Fibroblast of lung (primary cell): ENCODE measurements at regions not wholly inside any gene's neighbourhood (a gene's known extent, or its start where the extent isn't known, plus 50 kb on each side); places are given as distances from the start of the nearest gene placed in this dataset.

Source experiments
- DNase-seq, 2 donors: peaks; one replicate each; pipeline versions ENCODE4 v3.0.0 to v3.0.0-alpha.2; 2010; ENCODE audit warnings: low read depth in 2 of 2
- H2AFZ ChIP-seq: 2 replicates; pipeline ENCODE4 v1.5.1; 2012; ENCODE audit warnings: low read length, control low read depth, inconsistent platforms
- H3K27ac ChIP-seq: 2 replicates; pipeline ENCODE4 v1.5.1; 2011; ENCODE audit warnings: low read length, control low read depth; ENCODE audit not compliant: insufficient read depth
- H3K27me3 ChIP-seq: 2 replicates; pipeline ENCODE4 v1.5.1; 2011; ENCODE audit warnings: mild to moderate bottlenecking, low read length; ENCODE audit not compliant: control insufficient read depth, insufficient read depth
- H3K36me3 ChIP-seq: 2 replicates; pipeline ENCODE4 v1.5.1; 2011; ENCODE audit warnings: low read length; ENCODE audit not compliant: control insufficient read depth, insufficient read depth
- H3K4me1 ChIP-seq: 2 replicates; pipeline ENCODE4 v1.5.1; 2011; ENCODE audit warnings: low read length; ENCODE audit not compliant: control insufficient read depth, insufficient read depth; ENCODE audit errors: extremely low read depth
- H3K4me2 ChIP-seq: 2 replicates; pipeline ENCODE4 v1.5.1; 2011; ENCODE audit warnings: low read length, control low read depth; ENCODE audit not compliant: insufficient read depth; ENCODE audit errors: extremely low read depth
- H3K4me3 ChIP-seq, 4 experiments: fragments of 200-600 bp in 1 of 4; sonication (generic) in 1 of 4; replicated peaks in 1 of 4; 2 replicates each; pipeline ENCODE4 v1.5.1; 2011 to 2016; ENCODE audit warnings: low read length in 4 of 4, low read depth in 3 of 4, mild to moderate bottlenecking in 3 of 4, control low read depth in 2 of 4, inconsistent platforms in 1 of 4, mixed read lengths in 1 of 4; ENCODE audit not compliant: insufficient read depth in 1 of 4; ENCODE audit errors: control extremely low read depth in 1 of 4
- H3K79me2 ChIP-seq: 2 replicates; pipeline ENCODE4 v1.5.1; 2012; ENCODE audit warnings: mild to moderate bottlenecking, low read length, inconsistent platforms; ENCODE audit not compliant: control insufficient read depth, insufficient read depth
- H3K9ac ChIP-seq: 2 replicates; pipeline ENCODE4 v1.5.1; 2011; ENCODE audit warnings: mild to moderate bottlenecking, low read length, control low read depth; ENCODE audit not compliant: insufficient read depth
- H3K9me3 ChIP-seq: 2 replicates; pipeline ENCODE4 v1.5.1; 2012; ENCODE audit warnings: low read depth, low read length; ENCODE audit not compliant: control insufficient read depth, insufficient read depth
- H4K20me1 ChIP-seq: 2 replicates; pipeline ENCODE4 v1.5.1; 2011; ENCODE audit warnings: low read length; ENCODE audit not compliant: control insufficient read depth, insufficient read depth; ENCODE audit errors: extremely low read depth
- EZH2 ChIP-seq: IDR thresholded peaks from 2 replicates; pipeline ENCODE4 v1.5.1; 2012; ENCODE audit warnings: low read length, control low read depth, mild to moderate bottlenecking; ENCODE audit errors: missing control alignments
- TF ChIP-seq, protein P1 (sequence below), 2 donors: IDR thresholded peaks in 1 of 2; conservative IDR thresholded peaks in 1 of 2; 1 replicate in 1 of 2; 2 replicates in 1 of 2; pipeline ENCODE4 v1.5.1; 2011 to 2012; ENCODE audit warnings: low read length in 2 of 2, control low read depth in 1 of 2, inconsistent platforms in 1 of 2, low read depth in 1 of 2, mild to moderate bottlenecking in 1 of 2

DNA sequence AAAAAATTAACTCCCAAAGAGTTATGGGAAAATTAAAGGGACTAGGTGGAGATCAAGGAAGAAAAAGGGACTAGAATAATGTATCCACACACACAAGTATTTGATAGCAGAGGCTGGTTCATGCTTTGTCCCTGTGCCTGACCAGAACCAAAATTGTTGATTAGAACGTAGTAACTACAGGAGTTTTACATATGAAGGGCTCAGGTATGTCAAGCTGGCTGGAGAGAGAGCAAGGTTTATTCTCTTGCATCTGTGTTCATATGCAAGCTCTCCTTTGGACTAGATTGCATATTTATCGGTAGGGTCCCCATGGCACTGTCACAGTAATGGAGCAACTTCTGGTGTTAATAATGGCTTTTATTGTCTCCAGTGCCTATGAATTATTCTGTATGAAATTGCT is 239.9 kb upstream of the TRPM3 start:
- Histone ChIP-seq H3K4me2 (no peak overlapping the region), H3K4me1 (no peaks in the 10 kb centered on the region), H3K27me3 (no peaks in the 10 kb centered on the region), H3K9ac (no peak overlapping the region), H3K27ac (no peak overlapping the region), H3K4me3 (no peak overlapping the region), H3K36me3 (no peaks in the 10 kb centered on the region), H2AFZ (no peak overlapping the region), H4K20me1 (no peaks in the 10 kb centered on the region), H3K79me2 (no peaks in the 10 kb centered on the region), H3K9me3 (no peaks in the 10 kb centered on the region)
- no peak for DNase-seq
- no peak for TF ChIP-seq EZH2
- TF ChIP-seq, protein P1, sequence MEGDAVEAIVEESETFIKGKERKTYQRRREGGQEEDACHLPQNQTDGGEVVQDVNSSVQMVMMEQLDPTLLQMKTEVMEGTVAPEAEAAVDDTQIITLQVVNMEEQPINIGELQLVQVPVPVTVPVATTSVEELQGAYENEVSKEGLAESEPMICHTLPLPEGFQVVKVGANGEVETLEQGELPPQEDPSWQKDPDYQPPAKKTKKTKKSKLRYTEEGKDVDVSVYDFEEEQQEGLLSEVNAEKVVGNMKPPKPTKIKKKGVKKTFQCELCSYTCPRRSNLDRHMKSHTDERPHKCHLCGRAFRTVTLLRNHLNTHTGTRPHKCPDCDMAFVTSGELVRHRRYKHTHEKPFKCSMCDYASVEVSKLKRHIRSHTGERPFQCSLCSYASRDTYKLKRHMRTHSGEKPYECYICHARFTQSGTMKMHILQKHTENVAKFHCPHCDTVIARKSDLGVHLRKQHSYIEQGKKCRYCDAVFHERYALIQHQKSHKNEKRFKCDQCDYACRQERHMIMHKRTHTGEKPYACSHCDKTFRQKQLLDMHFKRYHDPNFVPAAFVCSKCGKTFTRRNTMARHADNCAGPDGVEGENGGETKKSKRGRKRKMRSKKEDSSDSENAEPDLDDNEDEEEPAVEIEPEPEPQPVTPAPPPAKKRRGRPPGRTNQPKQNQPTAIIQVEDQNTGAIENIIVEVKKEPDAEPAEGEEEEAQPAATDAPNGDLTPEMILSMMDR (conservative IDR thresholded peaks at IDR 0.05 in 1 of 2, IDR thresholded peaks at IDR 0.05 in 1 of 2; ENCODE audit: low read depth in 1 of 2, low read length in 2 of 2), result no peak

- no peaks in the 10 kb centered on the region for H3K79me2 ChIP-seq
Observed at GRCh38 chr9:71357346-71357745, 235.9 kb upstream of the TRPM3 start.

GRCh38 chr9:71355884-71356283 is 234.5 kb upstream of the TRPM3 start:
- no peak overlapping the region for H3K27ac ChIP-seq
- DNase-seq, result no peak
- no peaks in the 10 kb centered on the region for H3K36me3 ChIP-seq
- H4K20me1 ChIP-seq, result no peaks in the 10 kb centered on the region
- H3K9me3 ChIP-seq, result no peaks in the 10 kb centered on the region
- H3K4me3 ChIP-seq, result no peak overlapping the region
- H2AFZ ChIP-seq, result no peak overlapping the region
- H3K79me2 ChIP-seq, result no peaks in the 10 kb centered on the region
- H3K27me3 ChIP-seq, result no peaks in the 10 kb centered on the region
- TF ChIP-seq, protein P1 (conservative IDR thresholded peaks at IDR 0.05 in 1 of 2, IDR thresholded peaks at IDR 0.05 in 1 of 2; ENCODE audit: low read depth in 1 of 2, low read length in 2 of 2), result no peak
- no peak for TF ChIP-seq EZH2
- peaks cover 2% of the 10 kb centered on the region for H3K4me1 ChIP-seq
- H3K9ac ChIP-seq, result no peak overlapping the region
- no peak overlapping the region for H3K4me2 ChIP-seq

More at GRCh38 chr9:71357346-71357745, 235.9 kb upstream of the TRPM3 start:
- H2AFZ ChIP-seq, result no peak overlapping the region
- no peak overlapping the region for H3K4me2 ChIP-seq
- H3K4me1 ChIP-seq, result peaks cover 2% of the 10 kb centered on the region
- no peak for DNase-seq
- no peaks in the 10 kb centered on the region for H3K9me3 ChIP-seq
- H4K20me1 ChIP-seq, result no peaks in the 10 kb centered on the region
- no peak for TF ChIP-seq EZH2
- TF ChIP-seq, protein P1 (conservative IDR thresholded peaks at IDR 0.05 in 1 of 2, IDR thresholded peaks at IDR 0.05 in 1 of 2; ENCODE audit: low read depth in 1 of 2, low read length in 2 of 2), result no peak
- no peak overlapping the region for H3K4me3 ChIP-seq
- no peak overlapping the region for H3K27ac ChIP-seq
- H3K36me3 ChIP-seq, result no peaks in the 10 kb centered on the region
- no peak overlapping the region for H3K9ac ChIP-seq
- H3K27me3 ChIP-seq, result no peaks in the 10 kb centered on the region
